Transverse colon (tissue), 4 donors: ENCODE measurements at regions not wholly inside any gene's neighbourhood (a gene's known extent, or its start where the extent isn't known, plus 50 kb on each side); places are given as distances from the start of the nearest gene placed in this dataset.

Experiments used
- DNase-seq: peaks from one replicate; pipeline ENCODE4 v3.0.0-alpha.2; 2019
- H3K27ac ChIP-seq, 4 donors: fragments of 200-600 bp; sonication (generic); 2 replicates each; pipeline ENCODE4 v1.5.1; 2016 to 2018; ENCODE audit warnings: inconsistent platforms in 4 of 4
- H3K27me3 ChIP-seq: fragments of 200-600 bp; sonication (generic); 2 replicates; pipeline ENCODE4 v1.5.1; 2017; ENCODE audit warnings: inconsistent platforms
- H3K36me3 ChIP-seq, 4 donors: fragments of 200-600 bp; sonication (generic); 2 replicates each; pipeline ENCODE4 v1.5.1; 2017 to 2019; ENCODE audit warnings: inconsistent platforms in 4 of 4
- H3K4me1 ChIP-seq, 4 donors: fragments of 200-600 bp; sonication (generic); 2 replicates each; pipeline ENCODE4 v1.5.1; 2017 to 2020; ENCODE audit warnings: inconsistent platforms in 4 of 4
- H3K4me3 ChIP-seq, 4 donors: fragments of 200-600 bp; sonication (generic); 1 replicate in 1 of 4; 2 replicates in 3 of 4; pipeline versions ENCODE4 v1.5.1 to v1.6.1; 2017 to 2019; ENCODE audit warnings: inconsistent platforms in 4 of 4
- H3K9me3 ChIP-seq, 2 donors: fragments of 200-600 bp; sonication (generic); 2 replicates each; pipeline ENCODE4 v1.5.1; 2017 to 2019; ENCODE audit warnings: inconsistent platforms in 2 of 2
- CTCF ChIP-seq, 5 experiments: fragments of 200-600 bp in 3 of 5; fragments of 450-650 bp in 2 of 5; sonication (generic) in 3 of 5; IDR thresholded peaks; 1 replicate in 2 of 5; 2 replicates in 3 of 5; pipeline ENCODE4 v1.5.1; 2016 to 2017; ENCODE audit warnings: antibody characterized with exemption in 5 of 5, inconsistent platforms in 3 of 5, mild to moderate bottlenecking in 2 of 5, moderate library complexity in 1 of 5
- EP300 ChIP-seq: sonication (generic); formaldehyde crosslinking; IDR thresholded peaks from one replicate; pipeline ENCODE4 v1.6.1; 2017; ENCODE audit warnings: antibody characterized with exemption, low read depth
- POLR2A ChIP-seq: fragments of 450-650 bp; IDR thresholded peaks from one replicate; pipeline ENCODE4 v1.6.1; 2016; ENCODE audit warnings: antibody characterized with exemption, mild to moderate bottlenecking, moderate library complexity
- POLR2AphosphoS5 ChIP-seq, 3 donors: sonication (generic); formaldehyde crosslinking; IDR thresholded peaks; one replicate each; pipeline ENCODE4 v1.6.1; 2016; ENCODE audit warnings: antibody characterized with exemption in 3 of 3
- WGBS, 2 donors: methylation state at CpG; one replicate each; pipeline ENCODE4 v1.1.5; 2018; ENCODE audit warnings: low coverage in 1 of 2; 5-methylcytosine and 5-hydroxymethylcytosine counted together
- in situ Hi-C, 4 donors: fragments of 200-750 bp; cut with MboI; loops; one replicate each; pipeline versions ENCODE4 v1.15.0 to v1.15.1; 2017; ENCODE audit warnings: low sequenced_read_pairs in 3 of 4, low pct_ligation_motif_present in 1 of 4, low pct_unique_long_range_greater_than_20kb in 1 of 4
- intact Hi-C: fragments of 100-400 bp; cut with DNase I; formaldehyde crosslinking; loops from one replicate; pipeline ENCODE4 v1.15.1; 2023; ENCODE audit warnings: low total_unique reads

GRCh38 chr6:113625850-113626249 is 231.3 kb upstream of the MARCKS start:
- no peak overlapping the region for H3K4me3 ChIP-seq
- H3K27ac ChIP-seq: no peak overlapping the region
- H3K4me1 ChIP-seq: peaks cover 0 to 19% (median 5%) of the 10 kb centered on the region in 4 donors
- H3K9me3 ChIP-seq: no peaks in the 10 kb centered on the region
- in situ Hi-C loops: loop anchor here in 1 of 4 donors (25.0 kb wide), 1 partner anchor 236 kb away; the partner anchor contains the start of gene MARCKS
- intact Hi-C loops: no loop called here
- 80 to 84% methylated on average over 3 of the region's 3 CpGs for WGBS, 2 donors
- no peaks in the 10 kb centered on the region for H3K27me3 ChIP-seq
- no peaks in the 10 kb centered on the region for H3K36me3 ChIP-seq
- no peak for DNase-seq
- TF ChIP-seq POLR2AphosphoS5 (IDR thresholded peaks at IDR 0.05): no peak
- TF ChIP-seq POLR2A: no peak
- TF ChIP-seq EP300: no peak
- no peak for TF ChIP-seq CTCF (IDR thresholded peaks at IDR 0.05)

- no peaks in the 10 kb centered on the region for H3K27me3 ChIP-seq
- H3K4me3 ChIP-seq: no peak overlapping the region
- H3K27ac ChIP-seq: no peak overlapping the region
- in situ Hi-C loops (loop anchor here in 1 of 4 donors (25.0 kb wide), 1 partner anchor 236 kb away; the partner anchor contains the start of gene MARCKS), intact Hi-C loops (no loop called here)
- no peak for DNase-seq
- 79 to 100% methylated on average over 1 of the region's 1 CpG for WGBS, 2 donors
- TF ChIP-seq CTCF (IDR thresholded peaks at IDR 0.05) (no peak), POLR2A (no peak), EP300 (no peak), POLR2AphosphoS5 (IDR thresholded peaks at IDR 0.05) (no peak)
- no peaks in the 10 kb centered on the region for H3K9me3 ChIP-seq
- peaks cover 2 to 25% (median 6%) of the 10 kb centered on the region in 4 donors for H3K4me1 ChIP-seq
- no peaks in the 10 kb centered on the region for H3K36me3 ChIP-seq
Measured at GRCh38 chr6:113626475-113626874, 230.7 kb upstream of the MARCKS start.

- intact Hi-C loops: no loop called here
- WGBS, 2 donors: 70 to 80% methylated on average over 2 of the region's 2 CpGs
- no peak for DNase-seq
Measured at GRCh38 chr6:113627480-113627879, 229.7 kb upstream of the MARCKS start.

GRCh38 chr6:113629256-113629655 is 227.9 kb upstream of the MARCKS start:
- in situ Hi-C loops: loop anchor here in 1 of 4 donors (25.0 kb wide), 1 partner anchor 233 kb away; the partner anchor contains the start of gene MARCKS
- Histone ChIP-seq H3K9me3 (no peaks in the 10 kb centered on the region), H3K4me3 (no peak overlapping the region), H3K4me1 (peaks cover 8 to 51% (median 25%) of the 10 kb centered on the region in 4 donors), H3K36me3 (no peaks in the 10 kb centered on the region), H3K27ac (no peak overlapping the region), H3K27me3 (no peaks in the 10 kb centered on the region)
- no peak for DNase-seq
- no peak for TF ChIP-seq CTCF (IDR thresholded peaks at IDR 0.05)
- TF ChIP-seq POLR2A: no peak
- TF ChIP-seq EP300: no peak
- no peak for TF ChIP-seq POLR2AphosphoS5 (IDR thresholded peaks at IDR 0.05)
- intact Hi-C loops: no loop called here

More at GRCh38 chr6:113627480-113627879, 229.7 kb upstream of the MARCKS start:
- Histone ChIP-seq H3K9me3 (no peaks in the 10 kb centered on the region), H3K4me1 (peaks cover 3 to 35% (median 14%) of the 10 kb centered on the region in 4 donors), H3K27ac (no peak overlapping the region), H3K27me3 (no peaks in the 10 kb centered on the region), H3K4me3 (no peak overlapping the region), H3K36me3 (no peaks in the 10 kb centered on the region)
- TF ChIP-seq POLR2AphosphoS5 (IDR thresholded peaks at IDR 0.05) (no peak), CTCF (IDR thresholded peaks at IDR 0.05) (no peak), POLR2A (no peak), EP300 (no peak)
- in situ Hi-C loops: loop anchor here in 1 of 4 donors (25.0 kb wide), 1 partner anchor 235 kb away; the partner anchor contains the start of gene MARCKS
